Gastrocnemius medialis (tissue), 4 donors: ENCODE measurements at regions not wholly inside any gene's neighbourhood (a gene's known extent, or its start where the extent isn't known, plus 50 kb on each side); places are given as distances from the start of the nearest gene placed in this dataset.

Source experiments
- POLR2A ChIP-seq, 2 donors: fragments of 450-650 bp; IDR thresholded peaks; one replicate each; pipeline ENCODE4 v1.6.1; 2017; ENCODE audit warnings: antibody characterized with exemption in 2 of 2, mild to moderate bottlenecking in 2 of 2, moderate library complexity in 2 of 2
- TF ChIP-seq, protein P1 (sequence below), 5 experiments: fragments of 450-650 bp in 3 of 5; fragments of 200-600 bp in 2 of 5; sonication (generic) in 2 of 5; IDR thresholded peaks in 4 of 5; conservative IDR thresholded peaks in 1 of 5; 1 replicate in 4 of 5; 2 replicates in 1 of 5; pipeline ENCODE4 v1.5.1; 2016 to 2019; ENCODE audit warnings: antibody characterized with exemption in 5 of 5, mild to moderate bottlenecking in 3 of 5, moderate library complexity in 3 of 5

- TF ChIP-seq, protein P1, sequence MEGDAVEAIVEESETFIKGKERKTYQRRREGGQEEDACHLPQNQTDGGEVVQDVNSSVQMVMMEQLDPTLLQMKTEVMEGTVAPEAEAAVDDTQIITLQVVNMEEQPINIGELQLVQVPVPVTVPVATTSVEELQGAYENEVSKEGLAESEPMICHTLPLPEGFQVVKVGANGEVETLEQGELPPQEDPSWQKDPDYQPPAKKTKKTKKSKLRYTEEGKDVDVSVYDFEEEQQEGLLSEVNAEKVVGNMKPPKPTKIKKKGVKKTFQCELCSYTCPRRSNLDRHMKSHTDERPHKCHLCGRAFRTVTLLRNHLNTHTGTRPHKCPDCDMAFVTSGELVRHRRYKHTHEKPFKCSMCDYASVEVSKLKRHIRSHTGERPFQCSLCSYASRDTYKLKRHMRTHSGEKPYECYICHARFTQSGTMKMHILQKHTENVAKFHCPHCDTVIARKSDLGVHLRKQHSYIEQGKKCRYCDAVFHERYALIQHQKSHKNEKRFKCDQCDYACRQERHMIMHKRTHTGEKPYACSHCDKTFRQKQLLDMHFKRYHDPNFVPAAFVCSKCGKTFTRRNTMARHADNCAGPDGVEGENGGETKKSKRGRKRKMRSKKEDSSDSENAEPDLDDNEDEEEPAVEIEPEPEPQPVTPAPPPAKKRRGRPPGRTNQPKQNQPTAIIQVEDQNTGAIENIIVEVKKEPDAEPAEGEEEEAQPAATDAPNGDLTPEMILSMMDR (IDR thresholded peaks at IDR 0.05 in 4 of 5, conservative IDR thresholded peaks at IDR 0.05 in 1 of 5): no peak
- TF ChIP-seq POLR2A (IDR thresholded peaks at IDR 0.05): no peak
These were observed 126.6 kb downstream of the SAMD9 start for GRCh38 chr7:92991190-92991589.
